MCF 10A (cell line): ENCODE measurements at regions not wholly inside any gene's neighbourhood (a gene's known extent, or its start where the extent isn't known, plus 50 kb on each side); places are given as distances from the start of the nearest gene placed in this dataset.

Experiments
- BruUV-seq: library from RNA; stranded (reverse); fragments of 400-500 nt; replicated peaks from 2 replicates; lab custom pipeline; 2021; lab: Mats Ljungman, UMichigan
- CTCF ChIA-PET: fragments of 300-600 bp; sonication (Branson Sonifier 250); formaldehyde crosslinking; extraction: SDS; loops from one replicate; lab custom pipeline; 2021; ENCODE audit warnings: antibody characterized with exemption, inconsistent platforms; lab: Yijun Ruan, JAX
- POLR2A ChIA-PET: fragments of 300-600, 350-650 bp; sonication (Branson Sonifier 250); formaldehyde crosslinking; extraction: SDS; loops from one replicate; lab custom pipeline; 2020; ENCODE audit warnings: antibody characterized with exemption, inconsistent platforms; lab: Yijun Ruan, JAX
- DNase-seq: peaks from one replicate; pipeline ENCODE4 v3.0.0-alpha.2; 2018; ENCODE audit not compliant: unreplicated experiment
- H3K27ac Mint-ChIP-seq: one replicate; pipeline ENCODE4 v1.8.0; 2022; ENCODE audit warnings: mild to moderate bottlenecking, low read depth, mixed read lengths; ENCODE audit not compliant: unreplicated experiment
- H3K27me3 Mint-ChIP-seq: one replicate; pipeline ENCODE4 v1.8.0; 2022; ENCODE audit warnings: mixed read lengths; ENCODE audit not compliant: insufficient read depth, unreplicated experiment
- H3K36me3 Mint-ChIP-seq: one replicate; pipeline ENCODE4 v1.8.0; 2022; ENCODE audit warnings: mild to moderate bottlenecking, moderate library complexity, mixed read lengths; ENCODE audit not compliant: insufficient read depth, unreplicated experiment
- H3K4me1 Mint-ChIP-seq: one replicate; pipeline ENCODE4 v1.8.0; 2022; ENCODE audit warnings: mixed read lengths; ENCODE audit not compliant: insufficient read depth, unreplicated experiment
- H3K4me3 Mint-ChIP-seq: one replicate; pipeline ENCODE4 v1.8.0; 2022; ENCODE audit warnings: mild to moderate bottlenecking, moderate library complexity, mixed read lengths; ENCODE audit not compliant: unreplicated experiment
- H3K9me3 Mint-ChIP-seq: one replicate; pipeline ENCODE4 v1.8.0; 2022; ENCODE audit warnings: mixed read lengths; ENCODE audit not compliant: unreplicated experiment
- intact Hi-C: fragments of 100-400 bp; cut with micrococcal nuclease; formaldehyde crosslinking; loops from 2 replicates; pipeline ENCODE4 v1.14.1; 2022
- TF ChIP-seq, protein P1 (sequence below): fragments of 200-600 bp; IDR thresholded peaks from one replicate; pipeline ENCODE4 v1.8.0; 2022; ENCODE audit warnings: antibody characterized with exemption, mild to moderate bottlenecking; ENCODE audit not compliant: unreplicated experiment

DNA sequence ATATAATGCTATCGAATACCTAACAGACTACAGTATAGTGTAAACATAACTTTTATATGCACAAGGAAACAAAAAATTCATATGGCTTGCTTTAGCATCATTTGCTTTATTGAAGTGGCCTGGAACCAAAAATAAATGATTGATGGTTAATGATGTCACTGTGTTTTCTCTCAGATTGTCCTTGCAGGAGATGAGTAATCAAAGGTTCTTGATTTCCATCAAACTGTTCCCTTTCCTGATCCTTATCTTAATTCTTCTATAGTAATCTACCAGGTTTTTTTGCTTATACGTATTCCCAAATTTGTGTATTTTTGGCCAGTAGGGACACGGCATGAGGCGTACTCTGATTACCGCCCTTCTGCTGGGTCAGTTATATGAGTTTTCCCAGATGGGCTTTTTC is 104.9 kb upstream of the CXCR4 start:
- H3K9me3 Mint-ChIP-seq = no peaks in the 10 kb centered on the region
- POLR2A ChIA-PET = no interaction called here
- no TSS peak for BruUV-seq
- CTCF ChIA-PET = interaction anchor here (1.0 kb wide), 1 partner anchor 179 kb away, joined by 3 read pairs; no protein-coding TSS in a partner anchor
- TF ChIP-seq, protein P1, sequence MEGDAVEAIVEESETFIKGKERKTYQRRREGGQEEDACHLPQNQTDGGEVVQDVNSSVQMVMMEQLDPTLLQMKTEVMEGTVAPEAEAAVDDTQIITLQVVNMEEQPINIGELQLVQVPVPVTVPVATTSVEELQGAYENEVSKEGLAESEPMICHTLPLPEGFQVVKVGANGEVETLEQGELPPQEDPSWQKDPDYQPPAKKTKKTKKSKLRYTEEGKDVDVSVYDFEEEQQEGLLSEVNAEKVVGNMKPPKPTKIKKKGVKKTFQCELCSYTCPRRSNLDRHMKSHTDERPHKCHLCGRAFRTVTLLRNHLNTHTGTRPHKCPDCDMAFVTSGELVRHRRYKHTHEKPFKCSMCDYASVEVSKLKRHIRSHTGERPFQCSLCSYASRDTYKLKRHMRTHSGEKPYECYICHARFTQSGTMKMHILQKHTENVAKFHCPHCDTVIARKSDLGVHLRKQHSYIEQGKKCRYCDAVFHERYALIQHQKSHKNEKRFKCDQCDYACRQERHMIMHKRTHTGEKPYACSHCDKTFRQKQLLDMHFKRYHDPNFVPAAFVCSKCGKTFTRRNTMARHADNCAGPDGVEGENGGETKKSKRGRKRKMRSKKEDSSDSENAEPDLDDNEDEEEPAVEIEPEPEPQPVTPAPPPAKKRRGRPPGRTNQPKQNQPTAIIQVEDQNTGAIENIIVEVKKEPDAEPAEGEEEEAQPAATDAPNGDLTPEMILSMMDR = no peak
- H3K4me1 Mint-ChIP-seq = no peaks in the 10 kb centered on the region
- no peak overlapping the region for H3K27ac Mint-ChIP-seq
- no peaks in the 10 kb centered on the region for H3K27me3 Mint-ChIP-seq
- DNase-seq = no peak
- no peak overlapping the region for H3K4me3 Mint-ChIP-seq
- H3K36me3 Mint-ChIP-seq = no peaks in the 10 kb centered on the region
- intact Hi-C loops = no loop called here

DNA sequence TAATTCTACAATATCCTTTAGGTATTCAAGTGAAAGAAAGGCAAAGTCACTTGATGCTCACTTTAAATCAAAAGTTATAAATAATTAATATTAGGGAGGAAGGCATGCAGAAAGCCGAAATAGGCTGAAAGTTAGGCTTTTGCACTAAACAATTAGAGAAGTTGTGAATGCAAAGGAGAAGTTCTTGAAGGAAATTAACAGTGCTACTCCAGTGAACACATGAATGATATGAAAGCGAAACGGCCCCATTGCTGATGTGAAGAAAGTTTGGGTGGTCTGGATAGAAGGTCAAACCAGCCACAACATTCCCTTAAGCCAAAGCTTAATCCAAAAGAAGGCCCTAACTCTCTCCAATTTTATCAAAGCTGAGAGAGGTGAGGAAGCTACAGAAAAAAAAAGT is 103.1 kb upstream of the CXCR4 start:
- no peaks in the 10 kb centered on the region for H3K36me3 Mint-ChIP-seq
- H3K4me3 Mint-ChIP-seq = no peak overlapping the region
- DNase-seq = no peak
- TF ChIP-seq, protein P1 = no peak
- ChIA-PET CTCF (interaction anchor here (0.6 kb wide), 1 partner anchor 102 kb away, joined by 3 read pairs; no protein-coding TSS in a partner anchor), POLR2A (no interaction called here)
- H3K4me1 Mint-ChIP-seq = no peaks in the 10 kb centered on the region
- BruUV-seq = no TSS peak
- H3K9me3 Mint-ChIP-seq = no peaks in the 10 kb centered on the region
- H3K27ac Mint-ChIP-seq = no peak overlapping the region
- H3K27me3 Mint-ChIP-seq = no peaks in the 10 kb centered on the region
- intact Hi-C loops = no loop called here

DNA sequence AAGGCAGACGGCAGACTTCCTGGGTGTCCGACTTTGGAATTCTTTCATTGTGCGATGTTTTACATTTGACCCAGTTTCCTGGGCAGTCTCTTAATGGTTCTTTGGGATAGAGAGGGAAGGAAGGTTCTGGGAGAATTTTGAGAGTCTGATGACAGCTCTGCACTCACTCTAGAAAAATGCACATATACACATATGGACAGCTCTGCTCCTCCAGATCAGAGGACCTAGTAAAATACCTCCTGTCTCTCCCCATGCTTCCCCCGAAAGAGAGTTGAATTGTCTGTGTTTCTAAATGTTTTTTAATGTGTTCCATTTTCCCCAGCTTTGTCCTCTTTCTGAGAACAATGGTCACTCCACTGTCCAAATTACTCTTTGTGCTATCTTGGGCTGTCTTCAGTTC is 102.0 kb upstream of the CXCR4 start:
- TF ChIP-seq, protein P1 = no peak
- Mint-ChIP-seq H3K27ac (no peak overlapping the region), H3K36me3 (no peaks in the 10 kb centered on the region), H3K27me3 (no peaks in the 10 kb centered on the region), H3K9me3 (no peaks in the 10 kb centered on the region), H3K4me3 (no peak overlapping the region), H3K4me1 (no peaks in the 10 kb centered on the region)
- ChIA-PET POLR2A (interaction anchor here (0.6 kb wide), 1 partner anchor 82 kb away, joined by 3 read pairs; no protein-coding TSS in a partner anchor), CTCF (no interaction called here)
- DNase-seq = no peak
- intact Hi-C loops = no loop called here
- no TSS peak for BruUV-seq

DNA sequence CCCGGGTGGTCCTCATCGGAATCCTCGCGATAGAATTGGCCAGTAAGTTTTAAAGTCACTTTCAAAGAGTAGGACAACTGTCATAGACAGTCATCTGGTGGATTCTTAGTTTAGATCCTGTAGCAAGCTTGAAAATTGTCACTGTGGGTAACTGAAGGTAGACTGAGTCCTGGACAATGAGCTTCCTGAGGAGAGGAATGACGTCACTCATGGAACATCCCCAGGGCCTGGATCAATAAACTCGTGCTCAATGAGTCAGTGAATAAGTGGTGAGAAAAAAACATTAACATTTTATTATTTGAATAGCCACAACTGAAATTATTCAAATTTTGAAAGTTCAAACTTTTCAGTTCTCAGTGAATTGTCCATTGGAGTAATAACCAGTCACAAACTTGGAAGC is 101.4 kb upstream of the CXCR4 start:
- no TSS peak for BruUV-seq
- no peaks in the 10 kb centered on the region for H3K4me1 Mint-ChIP-seq
- H3K9me3 Mint-ChIP-seq = no peaks in the 10 kb centered on the region
- TF ChIP-seq, protein P1 = no peak
- DNase-seq = no peak
- no peaks in the 10 kb centered on the region for H3K36me3 Mint-ChIP-seq
- H3K27ac Mint-ChIP-seq = no peak overlapping the region
- CTCF ChIA-PET = no interaction called here
- POLR2A ChIA-PET = interaction anchor here (0.6 kb wide), 1 partner anchor 82 kb away, joined by 3 read pairs; no protein-coding TSS in a partner anchor
- H3K27me3 Mint-ChIP-seq = no peaks in the 10 kb centered on the region
- intact Hi-C loops = no loop called here
- H3K4me3 Mint-ChIP-seq = no peak overlapping the region
